ENCODE measurements at regions not wholly inside any gene's neighbourhood (a gene's known extent, or its start where the extent isn't known, plus 50 kb on each side); places are given as distances from the start of the nearest gene placed in this dataset.

GRCh38 chr9:26237256-26237655, 559.0 kb upstream of the TUSC1 start:
- H3K36me3 ChIP-seq (ENCODE audit: insufficient read depth, low read length) = no peaks in the 10 kb centered on the region
- no peaks in the 10 kb centered on the region for H3K4me1 ChIP-seq (ENCODE audit: insufficient read depth, low read length)
- H2AFZ ChIP-seq (ENCODE audit: low read length) = no peak overlapping the region
- no peak overlapping the region for H3K27ac ChIP-seq (ENCODE audit: low read depth, low read length)
- H3K9me3 ChIP-seq (ENCODE audit: low read depth, low read length) = no peaks in the 10 kb centered on the region
- no peak for DNase-seq (ENCODE audit: insufficient read length, low spot score, missing footprints)
- H4K20me1 ChIP-seq (ENCODE audit: insufficient read depth, low read length) = no peaks in the 10 kb centered on the region
- H3K4me3 ChIP-seq (ENCODE audit: insufficient read depth, low read length) = no peak overlapping the region
- TF ChIP-seq CTCF (IDR thresholded peaks at IDR 0.05; ENCODE audit: extremely low read depth, low read depth, low read length) = no peak
- H3K79me2 ChIP-seq (ENCODE audit: insufficient read depth, low read length) = no peaks in the 10 kb centered on the region
- no peak overlapping the region for H3K4me2 ChIP-seq (ENCODE audit: insufficient read depth, low read length)
- no peaks in the 10 kb centered on the region for H3K27me3 ChIP-seq (ENCODE audit: insufficient read depth, low read length)

GRCh38 chr9:26234865-26235264, 556.6 kb upstream of the TUSC1 start:
- DNase-seq (ENCODE audit: insufficient read length, low spot score, missing footprints) = no peak
- H3K79me2 ChIP-seq (ENCODE audit: insufficient read depth, low read length) = no peaks in the 10 kb centered on the region
- no peak overlapping the region for H2AFZ ChIP-seq (ENCODE audit: low read length)

GRCh38 chr9:26231391-26231790, 553.1 kb upstream of the TUSC1 start:
- Histone ChIP-seq H2AFZ (ENCODE audit: low read length) (no peak overlapping the region), H3K4me3 (ENCODE audit: insufficient read depth, low read length) (no peak overlapping the region), H3K36me3 (ENCODE audit: insufficient read depth, low read length) (no peaks in the 10 kb centered on the region), H3K4me2 (ENCODE audit: insufficient read depth, low read length) (no peak overlapping the region), H3K27me3 (ENCODE audit: insufficient read depth, low read length) (no peaks in the 10 kb centered on the region), H4K20me1 (ENCODE audit: insufficient read depth, low read length) (no peaks in the 10 kb centered on the region), H3K9me3 (ENCODE audit: low read depth, low read length) (no peaks in the 10 kb centered on the region), H3K79me2 (ENCODE audit: insufficient read depth, low read length) (no peaks in the 10 kb centered on the region), H3K4me1 (ENCODE audit: insufficient read depth, low read length) (no peaks in the 10 kb centered on the region), H3K27ac (ENCODE audit: low read depth, low read length) (no peak overlapping the region)
- DNase-seq (ENCODE audit: insufficient read length, low spot score, missing footprints) = no peak
- no peak for TF ChIP-seq CTCF (IDR thresholded peaks at IDR 0.05; ENCODE audit: extremely low read depth, low read depth, low read length)

More at GRCh38 chr9:26234865-26235264, 556.6 kb upstream of the TUSC1 start:
- Histone ChIP-seq H3K4me3 (ENCODE audit: insufficient read depth, low read length) (no peak overlapping the region), H3K9me3 (ENCODE audit: low read depth, low read length) (no peaks in the 10 kb centered on the region), H3K4me2 (ENCODE audit: insufficient read depth, low read length) (no peak overlapping the region), H3K27me3 (ENCODE audit: insufficient read depth, low read length) (no peaks in the 10 kb centered on the region), H3K36me3 (ENCODE audit: insufficient read depth, low read length) (no peaks in the 10 kb centered on the region), H4K20me1 (ENCODE audit: insufficient read depth, low read length) (no peaks in the 10 kb centered on the region), H3K4me1 (ENCODE audit: insufficient read depth, low read length) (no peaks in the 10 kb centered on the region), H3K27ac (ENCODE audit: low read depth, low read length) (no peak overlapping the region)
- no peak for TF ChIP-seq CTCF (IDR thresholded peaks at IDR 0.05; ENCODE audit: extremely low read depth, low read depth, low read length)

- Histone ChIP-seq H4K20me1 (ENCODE audit: insufficient read depth, low read length) (no peaks in the 10 kb centered on the region), H3K36me3 (ENCODE audit: insufficient read depth, low read length) (no peaks in the 10 kb centered on the region), H3K4me2 (ENCODE audit: insufficient read depth, low read length) (no peak overlapping the region), H3K27me3 (ENCODE audit: insufficient read depth, low read length) (no peaks in the 10 kb centered on the region), H3K27ac (ENCODE audit: low read depth, low read length) (no peak overlapping the region), H3K9me3 (ENCODE audit: low read depth, low read length) (no peaks in the 10 kb centered on the region), H2AFZ (ENCODE audit: low read length) (no peak overlapping the region), H3K4me1 (ENCODE audit: insufficient read depth, low read length) (no peaks in the 10 kb centered on the region), H3K4me3 (ENCODE audit: insufficient read depth, low read length) (no peak overlapping the region), H3K79me2 (ENCODE audit: insufficient read depth, low read length) (no peaks in the 10 kb centered on the region)
- TF ChIP-seq CTCF (IDR thresholded peaks at IDR 0.05; ENCODE audit: extremely low read depth, low read depth, low read length) = no peak
- DNase-seq (ENCODE audit: insufficient read length, low spot score, missing footprints) = no peak
Measured at GRCh38 chr9:26229324-26230054, 551.2 kb upstream of the TUSC1 start.

All from osteoblast (primary cell).